ENCODE measurements at regions not wholly inside any gene's neighbourhood (a gene's known extent, or its start where the extent isn't known, plus 50 kb on each side); places are given as distances from the start of the nearest gene placed in this dataset.

GRCh38 chr20:40811004-40811403 is 122.0 kb upstream of the MAFB start:
- TF ChIP-seq USF1 (IDR thresholded peaks at IDR 0.05) (no peak), MAX (IDR thresholded peaks at IDR 0.05) (no peak), ZBTB7A (IDR thresholded peaks at IDR 0.05; ENCODE audit: low read depth) (no peak), CREB1 (IDR thresholded peaks at IDR 0.05; ENCODE audit: low read depth) (no peak), FOXM1 (IDR thresholded peaks at IDR 0.05; ENCODE audit: borderline replicate concordance, low read depth) (no peak), NFIC (IDR thresholded peaks at IDR 0.05) (no peak), TAF1 (IDR thresholded peaks at IDR 0.05; ENCODE audit: low read depth) (no peak), EP300 (IDR thresholded peaks at IDR 0.05; ENCODE audit: borderline replicate concordance) (no peak), RAD21 (IDR thresholded peaks at IDR 0.05; ENCODE audit: low read depth) (no peak), EGR1 (IDR thresholded peaks at IDR 0.05) (no peak), CEBPB (IDR thresholded peaks at IDR 0.05) (no peak), YY1 (IDR thresholded peaks at IDR 0.05; ENCODE audit: low read depth) (no peak), TEAD4 (IDR thresholded peaks at IDR 0.05) (no peak), TCF12 (IDR thresholded peaks at IDR 0.05; ENCODE audit: low read depth) (no peak), REST (IDR thresholded peaks at IDR 0.05; ENCODE audit: low read depth) (no peak)

GRCh38 chr20:40811660-40812414 is 122.8 kb upstream of the MAFB start:
- TF ChIP-seq TAF1 (IDR thresholded peaks at IDR 0.05; ENCODE audit: low read depth) (no peak), EP300 (IDR thresholded peaks at IDR 0.05; ENCODE audit: borderline replicate concordance) (no peak), CREB1 (IDR thresholded peaks at IDR 0.05; ENCODE audit: low read depth) (no peak), RAD21 (IDR thresholded peaks at IDR 0.05; ENCODE audit: low read depth) (no peak), TEAD4 (IDR thresholded peaks at IDR 0.05) (no peak), USF1 (IDR thresholded peaks at IDR 0.05) (no peak), MAX (IDR thresholded peaks at IDR 0.05) (no peak), EGR1 (IDR thresholded peaks at IDR 0.05) (no peak), NFIC (IDR thresholded peaks at IDR 0.05) (no peak), CEBPB (IDR thresholded peaks at IDR 0.05) (no peak), TCF12 (IDR thresholded peaks at IDR 0.05; ENCODE audit: low read depth) (no peak), FOXM1 (IDR thresholded peaks at IDR 0.05; ENCODE audit: borderline replicate concordance, low read depth) (no peak)

GRCh38 chr20:40812415-40812925 is 123.4 kb upstream of the MAFB start:
- TF ChIP-seq EGR1 (IDR thresholded peaks at IDR 0.05) = no peak
- TF ChIP-seq USF1 (IDR thresholded peaks at IDR 0.05) = no peak
- no peak for TF ChIP-seq RAD21 (IDR thresholded peaks at IDR 0.05; ENCODE audit: low read depth)
- no peak for TF ChIP-seq MAX (IDR thresholded peaks at IDR 0.05)
- no peak for TF ChIP-seq EP300 (IDR thresholded peaks at IDR 0.05; ENCODE audit: borderline replicate concordance)
- TF ChIP-seq ZBTB7A (IDR thresholded peaks at IDR 0.05; ENCODE audit: low read depth) = no peak
- TF ChIP-seq REST (IDR thresholded peaks at IDR 0.05; ENCODE audit: low read depth) = no peak
- no peak for TF ChIP-seq YY1 (IDR thresholded peaks at IDR 0.05; ENCODE audit: low read depth)
- no peak for TF ChIP-seq TCF12 (IDR thresholded peaks at IDR 0.05; ENCODE audit: low read depth)
- TF ChIP-seq NFIC (IDR thresholded peaks at IDR 0.05) = no peak
- no peak for TF ChIP-seq TAF1 (IDR thresholded peaks at IDR 0.05; ENCODE audit: low read depth)
- no peak for TF ChIP-seq CREB1 (IDR thresholded peaks at IDR 0.05; ENCODE audit: low read depth)
- TF ChIP-seq FOXM1 (IDR thresholded peaks at IDR 0.05; ENCODE audit: borderline replicate concordance, low read depth) = no peak
- TF ChIP-seq TEAD4 (IDR thresholded peaks at IDR 0.05) = no peak
- no peak for TF ChIP-seq CEBPB (IDR thresholded peaks at IDR 0.05)

GRCh38 chr20:40813029-40813431 is 124.0 kb upstream of the MAFB start:
- TF ChIP-seq FOXM1 (IDR thresholded peaks at IDR 0.05; ENCODE audit: borderline replicate concordance, low read depth) (no peak), USF1 (IDR thresholded peaks at IDR 0.05) (no peak), EP300 (IDR thresholded peaks at IDR 0.05; ENCODE audit: borderline replicate concordance) (no peak), NFIC (IDR thresholded peaks at IDR 0.05) (no peak), CREB1 (IDR thresholded peaks at IDR 0.05; ENCODE audit: low read depth) (no peak), TEAD4 (IDR thresholded peaks at IDR 0.05) (no peak), ZBTB7A (IDR thresholded peaks at IDR 0.05; ENCODE audit: low read depth) (no peak), TCF12 (IDR thresholded peaks at IDR 0.05; ENCODE audit: low read depth) (no peak), REST (IDR thresholded peaks at IDR 0.05; ENCODE audit: low read depth) (no peak), YY1 (IDR thresholded peaks at IDR 0.05; ENCODE audit: low read depth) (no peak), EGR1 (IDR thresholded peaks at IDR 0.05) (no peak), MAX (IDR thresholded peaks at IDR 0.05) (no peak), CEBPB (IDR thresholded peaks at IDR 0.05) (no peak), TAF1 (IDR thresholded peaks at IDR 0.05; ENCODE audit: low read depth) (no peak), RAD21 (IDR thresholded peaks at IDR 0.05; ENCODE audit: low read depth) (no peak)

Data from Ishikawa (cell line).